Keratinocyte (primary cell): ENCODE measurements at regions not wholly inside any gene's neighbourhood (a gene's known extent, or its start where the extent isn't known, plus 50 kb on each side); places are given as distances from the start of the nearest gene placed in this dataset.

Source experiments
- DNase-seq: peaks from one replicate; pipeline ENCODE4 v3.0.0-alpha.2; 2011; ENCODE audit warnings: low read depth, missing footprints, low spot score
- FAIRE-seq: peaks from 2 replicates; lab custom pipeline; 2011; peaks lifted over from hg19 to GRCh38; lab: Jason Lieb, UNC
- H2AFZ ChIP-seq: 2 replicates; pipeline ENCODE4 v1.6.0; 2012; ENCODE audit warnings: low read length, control low read depth, inconsistent platforms; ENCODE audit not compliant: control insufficient read depth
- H3K27ac ChIP-seq: 2 replicates; pipeline ENCODE4 v1.5.1; 2011; ENCODE audit warnings: low read length; ENCODE audit not compliant: control insufficient read depth, insufficient read depth
- H3K27me3 ChIP-seq: 3 replicates; pipeline ENCODE4 v1.6.0; 2011; ENCODE audit warnings: low read length; ENCODE audit not compliant: control insufficient read depth, insufficient read depth; ENCODE audit errors: extremely low read depth
- H3K36me3 ChIP-seq, 2 experiments: 2 replicates in 1 of 2; 3 replicates in 1 of 2; pipeline ENCODE4 v1.5.1; 2011; ENCODE audit warnings: low read length in 2 of 2, mild to moderate bottlenecking in 1 of 2; ENCODE audit not compliant: control insufficient read depth in 2 of 2, insufficient read depth in 2 of 2; ENCODE audit errors: extremely low read depth in 1 of 2
- H3K4me1 ChIP-seq: 3 replicates; pipeline ENCODE4 v1.5.1; 2011; ENCODE audit warnings: low read length; ENCODE audit not compliant: control insufficient read depth, insufficient read depth; ENCODE audit errors: extremely low read depth
- H3K4me2 ChIP-seq: 3 replicates; pipeline ENCODE4 v1.6.0; 2011; ENCODE audit warnings: low read depth, low read length; ENCODE audit not compliant: control insufficient read depth, insufficient read depth; ENCODE audit errors: extremely low read depth
- H3K4me3 ChIP-seq, 3 experiments: fragments of 200-600 bp in 1 of 3; sonication (generic) in 1 of 3; 2 replicates in 2 of 3; 3 replicates in 1 of 3; pipeline ENCODE4 v1.5.1; 2011 to 2016; ENCODE audit warnings: low read length in 3 of 3, mild to moderate bottlenecking in 3 of 3, control low read depth in 2 of 3, inconsistent platforms in 1 of 3, low read depth in 1 of 3, mixed read lengths in 1 of 3, mixed run types in 1 of 3, moderate library complexity in 1 of 3; ENCODE audit not compliant: control insufficient read depth in 2 of 3, insufficient read depth in 2 of 3; ENCODE audit errors: extremely low read depth in 1 of 3
- H3K79me2 ChIP-seq: 2 replicates; pipeline ENCODE4 v1.6.0; 2012; ENCODE audit warnings: low read length; ENCODE audit not compliant: control insufficient read depth, insufficient read depth
- H3K9ac ChIP-seq: 3 replicates; pipeline ENCODE4 v1.6.0; 2011; ENCODE audit warnings: low read length; ENCODE audit not compliant: control insufficient read depth, insufficient read depth; ENCODE audit errors: extremely low read depth
- H3K9me1 ChIP-seq: 3 replicates; pipeline ENCODE4 v1.6.0; 2011; ENCODE audit warnings: low read length; ENCODE audit not compliant: control insufficient read depth, insufficient read depth; ENCODE audit errors: extremely low read depth
- H3K9me3 ChIP-seq: 2 replicates; pipeline ENCODE4 v1.5.1; 2012; ENCODE audit warnings: low read depth, low read length; ENCODE audit not compliant: control insufficient read depth
- H4K20me1 ChIP-seq: 3 replicates; pipeline ENCODE4 v1.6.0; 2011; ENCODE audit warnings: low read length; ENCODE audit not compliant: control insufficient read depth, insufficient read depth; ENCODE audit errors: extremely low read depth
- EZH2 ChIP-seq: IDR thresholded peaks from one replicate; pipeline ENCODE4 v1.6.1; 2012; ENCODE audit warnings: inconsistent platforms, mild to moderate bottlenecking, low read length, moderate library complexity
- dilution Hi-C: fragments of 300-500 bp; cut with MboI; formaldehyde crosslinking; loops from one replicate; pipeline ENCODE4 v1.7.0; 2020; ENCODE audit warnings: low sequenced_read_pairs; ENCODE audit not compliant: extremely low pct_ligation_motif_present
- TF ChIP-seq, protein P1 (sequence below), 3 experiments: IDR thresholded peaks in 1 of 3; conservative IDR thresholded peaks in 1 of 3; optimal IDR thresholded peaks in 1 of 3; 2 replicates in 2 of 3; 3 replicates in 1 of 3; pipeline versions ENCODE3 to v1.5.1; 2011; ENCODE audit warnings: low read length in 3 of 3, mild to moderate bottlenecking in 3 of 3, moderate library complexity in 2 of 3, control low read depth in 1 of 3, inconsistent platforms in 1 of 3; ENCODE audit not compliant: insufficient read depth in 2 of 3; ENCODE audit errors: extremely low read depth in 1 of 3

DNA sequence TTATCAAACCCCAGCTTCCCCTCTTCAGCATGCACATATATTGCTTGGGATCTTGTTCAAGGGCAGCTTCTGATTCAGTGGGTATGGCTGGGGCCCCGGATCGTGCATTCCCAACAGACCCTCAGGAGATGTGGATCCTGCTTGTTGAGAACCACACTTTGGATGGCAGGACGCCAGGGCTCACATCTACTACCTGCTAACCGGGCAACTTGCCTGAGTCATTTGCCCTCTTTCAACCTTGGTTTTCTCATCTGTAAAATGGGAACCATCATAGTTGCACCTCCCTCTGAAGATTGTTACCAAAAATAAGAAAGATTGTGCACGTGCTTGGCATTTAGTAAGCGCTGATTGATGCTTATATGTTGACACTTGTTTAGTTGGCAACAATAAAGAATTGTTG is 154.6 kb downstream of the ACKR3 start:
- Histone ChIP-seq H3K9me1 (no peaks in the 10 kb centered on the region), H3K4me2 (no peak overlapping the region), H2AFZ (no peak overlapping the region), H3K9ac (no peak overlapping the region), H3K27ac (no peak overlapping the region), H4K20me1 (no peaks in the 10 kb centered on the region), H3K9me3 (no peaks in the 10 kb centered on the region), H3K36me3 (no peaks in the 10 kb centered on the region), H3K27me3 (no peaks in the 10 kb centered on the region), H3K79me2 (no peaks in the 10 kb centered on the region), H3K4me3 (no peak overlapping the region), H3K4me1 (peaks cover 10% of the 10 kb centered on the region)
- no peak for TF ChIP-seq EZH2
- TF ChIP-seq, protein P1, sequence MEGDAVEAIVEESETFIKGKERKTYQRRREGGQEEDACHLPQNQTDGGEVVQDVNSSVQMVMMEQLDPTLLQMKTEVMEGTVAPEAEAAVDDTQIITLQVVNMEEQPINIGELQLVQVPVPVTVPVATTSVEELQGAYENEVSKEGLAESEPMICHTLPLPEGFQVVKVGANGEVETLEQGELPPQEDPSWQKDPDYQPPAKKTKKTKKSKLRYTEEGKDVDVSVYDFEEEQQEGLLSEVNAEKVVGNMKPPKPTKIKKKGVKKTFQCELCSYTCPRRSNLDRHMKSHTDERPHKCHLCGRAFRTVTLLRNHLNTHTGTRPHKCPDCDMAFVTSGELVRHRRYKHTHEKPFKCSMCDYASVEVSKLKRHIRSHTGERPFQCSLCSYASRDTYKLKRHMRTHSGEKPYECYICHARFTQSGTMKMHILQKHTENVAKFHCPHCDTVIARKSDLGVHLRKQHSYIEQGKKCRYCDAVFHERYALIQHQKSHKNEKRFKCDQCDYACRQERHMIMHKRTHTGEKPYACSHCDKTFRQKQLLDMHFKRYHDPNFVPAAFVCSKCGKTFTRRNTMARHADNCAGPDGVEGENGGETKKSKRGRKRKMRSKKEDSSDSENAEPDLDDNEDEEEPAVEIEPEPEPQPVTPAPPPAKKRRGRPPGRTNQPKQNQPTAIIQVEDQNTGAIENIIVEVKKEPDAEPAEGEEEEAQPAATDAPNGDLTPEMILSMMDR (optimal IDR thresholded peaks at IDR 0.05 in 1 of 3, IDR thresholded peaks at IDR 0.05 in 1 of 3, conservative IDR thresholded peaks at IDR 0.05 in 1 of 3; ENCODE audit: extremely low read depth in 1 of 3, insufficient read depth in 2 of 3, low read length in 3 of 3): no peak
- dilution Hi-C loops: no loop called here
- no peak for DNase-seq
- FAIRE-seq: no peak

DNA sequence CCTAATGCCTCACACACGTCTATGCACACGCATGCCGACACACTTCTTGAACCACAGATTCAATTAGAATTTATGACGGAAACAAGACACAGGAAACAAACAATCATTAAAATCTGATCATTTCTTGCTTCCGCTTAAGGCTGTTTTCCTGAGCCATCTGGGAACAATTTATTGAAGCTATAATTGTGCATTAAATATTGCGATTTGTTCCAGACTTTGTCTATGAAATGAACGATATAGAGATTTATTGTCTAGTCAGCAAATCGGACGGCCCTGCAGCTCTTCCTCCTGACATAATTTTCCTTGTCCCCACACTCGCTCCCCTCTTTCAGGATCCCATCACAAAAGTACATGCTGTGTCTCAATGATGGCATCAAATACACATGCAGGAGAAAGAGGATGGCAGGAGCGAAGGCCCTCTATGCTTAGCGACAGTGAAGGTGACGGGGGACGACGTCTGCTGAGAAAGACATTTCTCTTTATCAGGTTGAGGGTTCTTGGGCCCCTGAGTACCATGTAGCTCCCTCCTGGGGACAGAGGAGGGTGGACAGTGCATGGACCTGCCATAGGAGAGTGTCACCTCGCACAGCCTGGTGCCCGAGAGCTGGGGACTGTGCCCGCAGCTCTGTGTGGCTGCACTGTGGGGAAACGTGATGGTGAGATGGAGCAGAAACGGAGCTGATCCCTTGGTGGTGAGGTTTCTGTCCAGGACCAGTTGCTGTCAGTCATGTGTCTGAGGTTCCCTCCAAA is 157.3 kb downstream of the ACKR3 start:
- FAIRE-seq (no peak), DNase-seq (no peak)
- TF ChIP-seq, protein P1 (optimal IDR thresholded peaks at IDR 0.05 in 1 of 3, IDR thresholded peaks at IDR 0.05 in 1 of 3, conservative IDR thresholded peaks at IDR 0.05 in 1 of 3; ENCODE audit: extremely low read depth in 1 of 3, insufficient read depth in 2 of 3, low read length in 3 of 3): no peak
- TF ChIP-seq EZH2: no peak
- Histone ChIP-seq H3K27ac (no peak overlapping the region), H3K9me1 (no peaks in the 10 kb centered on the region), H3K4me3 (no peak overlapping the region), H2AFZ (no peak overlapping the region), H3K9ac (no peak overlapping the region), H3K4me1 (peaks cover 5% of the 10 kb centered on the region), H3K79me2 (no peaks in the 10 kb centered on the region), H4K20me1 (no peaks in the 10 kb centered on the region), H3K36me3 (no peaks in the 10 kb centered on the region), H3K4me2 (no peak overlapping the region), H3K27me3 (no peaks in the 10 kb centered on the region), H3K9me3 (no peaks in the 10 kb centered on the region)
- dilution Hi-C loops: no loop called here
